ENCODE measurements at regions not wholly inside any gene's neighbourhood (a gene's known extent, or its start where the extent isn't known, plus 50 kb on each side); places are given as distances from the start of the nearest gene placed in this dataset.

- no peak for TF ChIP-seq MYC (IDR thresholded peaks at IDR 0.05; ENCODE audit: low read depth, low read length)
- TF ChIP-seq, protein P1, sequence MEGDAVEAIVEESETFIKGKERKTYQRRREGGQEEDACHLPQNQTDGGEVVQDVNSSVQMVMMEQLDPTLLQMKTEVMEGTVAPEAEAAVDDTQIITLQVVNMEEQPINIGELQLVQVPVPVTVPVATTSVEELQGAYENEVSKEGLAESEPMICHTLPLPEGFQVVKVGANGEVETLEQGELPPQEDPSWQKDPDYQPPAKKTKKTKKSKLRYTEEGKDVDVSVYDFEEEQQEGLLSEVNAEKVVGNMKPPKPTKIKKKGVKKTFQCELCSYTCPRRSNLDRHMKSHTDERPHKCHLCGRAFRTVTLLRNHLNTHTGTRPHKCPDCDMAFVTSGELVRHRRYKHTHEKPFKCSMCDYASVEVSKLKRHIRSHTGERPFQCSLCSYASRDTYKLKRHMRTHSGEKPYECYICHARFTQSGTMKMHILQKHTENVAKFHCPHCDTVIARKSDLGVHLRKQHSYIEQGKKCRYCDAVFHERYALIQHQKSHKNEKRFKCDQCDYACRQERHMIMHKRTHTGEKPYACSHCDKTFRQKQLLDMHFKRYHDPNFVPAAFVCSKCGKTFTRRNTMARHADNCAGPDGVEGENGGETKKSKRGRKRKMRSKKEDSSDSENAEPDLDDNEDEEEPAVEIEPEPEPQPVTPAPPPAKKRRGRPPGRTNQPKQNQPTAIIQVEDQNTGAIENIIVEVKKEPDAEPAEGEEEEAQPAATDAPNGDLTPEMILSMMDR (IDR thresholded peaks at IDR 0.05; ENCODE audit: low read depth, low read length) = no peak
- TF ChIP-seq MAX (IDR thresholded peaks at IDR 0.05; ENCODE audit: low read depth, low read length) = no peak
Observed at GRCh38 chr5:6039111-6039510, 339.2 kb downstream of the MED10 start.

All from NB4 (cell line).